ENCODE measurements at regions not wholly inside any gene's neighbourhood (a gene's known extent, or its start where the extent isn't known, plus 50 kb on each side); places are given as distances from the start of the nearest gene placed in this dataset.
A peak's percentile ranks its signal among the peaks of the same experiment; 100 is the strongest.

GRCh38 chr3:43206632-43207031 is 79.7 kb upstream of the SNRK start:
- no peak for ATAC-seq

GRCh38 chr3:43206105-43206504 is 80.2 kb upstream of the SNRK start:
- WGBS, result 66% methylated on average over 7 of the region's 7 CpGs
- no peak overlapping the region for H3K4me3 ChIP-seq (ENCODE audit: low read length)
- intact Hi-C loops (cut with DNase I), result no loop called here
- H3K27ac ChIP-seq (ENCODE audit: low read length), result no peak overlapping the region
- H3K27me3 ChIP-seq (ENCODE audit: control insufficient read depth, insufficient read depth), result no peaks in the 10 kb centered on the region
- peaks cover 3% of the 10 kb centered on the region for H3K4me1 ChIP-seq (ENCODE audit: control insufficient read depth, insufficient read depth, low read length)
- H3K9me3 ChIP-seq (ENCODE audit: control insufficient read depth, low read length), result no peaks in the 10 kb centered on the region
- DNase-seq, result no peak
- ATAC-seq, result no peak

More at GRCh38 chr3:43206632-43207031, 79.7 kb upstream of the SNRK start:
- DNase-seq, result no peak
- Histone ChIP-seq H3K4me1 (ENCODE audit: control insufficient read depth, insufficient read depth, low read length) (peaks cover 3% of the 10 kb centered on the region), H3K27ac (ENCODE audit: low read length) (no peak overlapping the region), H3K9me3 (ENCODE audit: control insufficient read depth, low read length) (no peaks in the 10 kb centered on the region), H3K27me3 (ENCODE audit: control insufficient read depth, insufficient read depth) (no peaks in the 10 kb centered on the region), H3K4me3 (ENCODE audit: low read length) (no peak overlapping the region)
- intact Hi-C loops (cut with DNase I), result no loop called here
- 84% methylated on average over 10 of the region's 10 CpGs for WGBS

- intact Hi-C loops (cut with DNase I), result no loop called here
- Histone ChIP-seq H3K27me3 (ENCODE audit: control insufficient read depth, insufficient read depth) (no peaks in the 10 kb centered on the region), H3K9me3 (ENCODE audit: control insufficient read depth, low read length) (no peaks in the 10 kb centered on the region), H3K4me3 (ENCODE audit: low read length) (no peak overlapping the region), H3K4me1 (ENCODE audit: control insufficient read depth, insufficient read depth, low read length) (no peaks in the 10 kb centered on the region), H3K27ac (ENCODE audit: low read length) (no peak overlapping the region)
- 40% methylated on average over 3 of the region's 3 CpGs for WGBS
- DNase-seq (no peak), ATAC-seq (no peak)
Observed at GRCh38 chr3:43203022-43203421, 83.3 kb upstream of the SNRK start.

GRCh38 chr3:43201581-43201980 is 84.8 kb upstream of the SNRK start:
- Histone ChIP-seq H3K27ac (ENCODE audit: low read length) (no peak overlapping the region), H3K27me3 (ENCODE audit: control insufficient read depth, insufficient read depth) (no peaks in the 10 kb centered on the region), H3K4me1 (ENCODE audit: control insufficient read depth, insufficient read depth, low read length) (no peaks in the 10 kb centered on the region), H3K9me3 (ENCODE audit: control insufficient read depth, low read length) (no peaks in the 10 kb centered on the region), H3K4me3 (ENCODE audit: low read length) (no peak overlapping the region)
- ATAC-seq (no peak), DNase-seq (no peak)
- intact Hi-C loops (cut with DNase I), result no loop called here
- 97% methylated on average over 1 of the region's 1 CpG for WGBS

GRCh38 chr3:43199645-43200306 is 86.6 kb upstream of the SNRK start:
- H3K27me3 ChIP-seq (ENCODE audit: control insufficient read depth, insufficient read depth), result no peaks in the 10 kb centered on the region
- intact Hi-C loops (cut with DNase I), result no loop called here
- no peaks in the 10 kb centered on the region for H3K4me1 ChIP-seq (ENCODE audit: control insufficient read depth, insufficient read depth, low read length)
- DNase-seq (no peak), ATAC-seq (no peak)
- no peak overlapping the region for H3K27ac ChIP-seq (ENCODE audit: low read length)
- H3K4me3 ChIP-seq (ENCODE audit: low read length), result no peak overlapping the region
- H3K9me3 ChIP-seq (ENCODE audit: control insufficient read depth, low read length), result no peaks in the 10 kb centered on the region
- WGBS, result 73% methylated on average over 3 of the region's 3 CpGs

- Histone ChIP-seq H3K4me3 (ENCODE audit: low read length) (no peak overlapping the region), H3K9me3 (ENCODE audit: control insufficient read depth, low read length) (no peaks in the 10 kb centered on the region), H3K27me3 (ENCODE audit: control insufficient read depth, insufficient read depth) (no peaks in the 10 kb centered on the region), H3K4me1 (ENCODE audit: control insufficient read depth, insufficient read depth, low read length) (no peaks in the 10 kb centered on the region), H3K27ac (ENCODE audit: low read length) (no peak overlapping the region)
- no peak for DNase-seq
- ATAC-seq, result no peak
- intact Hi-C loops (cut with DNase I), result no loop called here
- 84% methylated on average over 3 of the region's 3 CpGs for WGBS
Observed at GRCh38 chr3:43198791-43199644, 87.3 kb upstream of the SNRK start.

- ATAC-seq, result no peak
- H3K27ac ChIP-seq (ENCODE audit: low read length), result no peak overlapping the region
- H3K27me3 ChIP-seq (ENCODE audit: control insufficient read depth, insufficient read depth), result no peaks in the 10 kb centered on the region
- 73% methylated on average over 3 of the region's 3 CpGs for WGBS
- H3K4me3 ChIP-seq (ENCODE audit: low read length), result no peak overlapping the region
- no peak for DNase-seq
- intact Hi-C loops (cut with DNase I), result no loop called here
- no peaks in the 10 kb centered on the region for H3K4me1 ChIP-seq (ENCODE audit: control insufficient read depth, insufficient read depth, low read length)
- no peaks in the 10 kb centered on the region for H3K9me3 ChIP-seq (ENCODE audit: control insufficient read depth, low read length)
Observed at GRCh38 chr3:43198301-43198700, 88.0 kb upstream of the SNRK start.

GRCh38 chr3:43197181-43197580 is 89.2 kb upstream of the SNRK start:
- H3K9me3 ChIP-seq (ENCODE audit: control insufficient read depth, low read length), result no peaks in the 10 kb centered on the region
- no peaks in the 10 kb centered on the region for H3K4me1 ChIP-seq (ENCODE audit: control insufficient read depth, insufficient read depth, low read length)
- H3K27me3 ChIP-seq (ENCODE audit: control insufficient read depth, insufficient read depth), result no peaks in the 10 kb centered on the region
- intact Hi-C loops (cut with DNase I), result no loop called here
- ATAC-seq (no peak), DNase-seq (no peak)
- 73% methylated on average over 1 of the region's 1 CpG for WGBS
- no peak overlapping the region for H3K4me3 ChIP-seq (ENCODE audit: low read length)
- H3K27ac ChIP-seq (ENCODE audit: low read length), result no peak overlapping the region

- ATAC-seq (no peak), DNase-seq (no peak)
- H3K4me3 ChIP-seq (ENCODE audit: low read length), result no peak overlapping the region
- no peaks in the 10 kb centered on the region for H3K9me3 ChIP-seq (ENCODE audit: control insufficient read depth, low read length)
- H3K4me1 ChIP-seq (ENCODE audit: control insufficient read depth, insufficient read depth, low read length), result no peaks in the 10 kb centered on the region
- 87% methylated on average over 6 of the region's 6 CpGs for WGBS
- intact Hi-C loops (cut with DNase I), result no loop called here
- no peak overlapping the region for H3K27ac ChIP-seq (ENCODE audit: low read length)
- no peaks in the 10 kb centered on the region for H3K27me3 ChIP-seq (ENCODE audit: control insufficient read depth, insufficient read depth)
Observed at GRCh38 chr3:43196721-43197120, 89.6 kb upstream of the SNRK start.

GRCh38 chr3:43195115-43195498 is 89.2 kb upstream of the POMGNT2 start:
- 80% methylated on average over 4 of the region's 4 CpGs for WGBS
- Histone ChIP-seq H3K4me3 (ENCODE audit: low read length) (no peak overlapping the region), H3K4me1 (ENCODE audit: control insufficient read depth, insufficient read depth, low read length) (no peaks in the 10 kb centered on the region), H3K27ac (ENCODE audit: low read length) (no peak overlapping the region), H3K27me3 (ENCODE audit: control insufficient read depth, insufficient read depth) (no peaks in the 10 kb centered on the region), H3K9me3 (ENCODE audit: control insufficient read depth, low read length) (no peaks in the 10 kb centered on the region)
- DNase-seq (no peak), ATAC-seq (no peak)
- intact Hi-C loops (cut with DNase I), result no loop called here

- ATAC-seq (peak; percentile 57 to 70), DNase-seq (no peak)
- Histone ChIP-seq H3K9me3 (ENCODE audit: control insufficient read depth, low read length) (no peaks in the 10 kb centered on the region), H3K4me1 (ENCODE audit: control insufficient read depth, insufficient read depth, low read length) (no peaks in the 10 kb centered on the region), H3K27ac (ENCODE audit: low read length) (no peak overlapping the region), H3K4me3 (ENCODE audit: low read length) (no peak overlapping the region), H3K27me3 (ENCODE audit: control insufficient read depth, insufficient read depth) (no peaks in the 10 kb centered on the region)
- WGBS, result 69% methylated on average over 6 of the region's 6 CpGs
- intact Hi-C loops (cut with DNase I), result no loop called here
Observed at GRCh38 chr3:43194490-43195114, 88.7 kb upstream of the POMGNT2 start.
